K562 (cell line): ENCODE measurements at regions not wholly inside any gene's neighbourhood (a gene's known extent, or its start where the extent isn't known, plus 50 kb on each side); places are given as distances from the start of the nearest gene placed in this dataset.

Experiments
- ATAC-seq: fragments of 200-7000 bp; cut with Tn5 transposase; 3 replicates; pipeline ENCODE4 v1.9.1; 2020; ENCODE audit warnings: moderate library complexity
- BruUV-seq: library from RNA; stranded (reverse); fragments of 400-500 nt; replicated peaks from 2 replicates; lab custom pipeline; 2021; lab: Mats Ljungman, UMichigan
- CTCF ChIA-PET: fragments of 300-600 bp; formaldehyde crosslinking; extraction: SDS; loops from one replicate; lab custom pipeline; 2021; ENCODE audit warnings: low intra/inter-chr PET ratio; lab: Yijun Ruan, JAX
- POLR2A ChIA-PET: fragments of 300-600, 350-650 bp; sonication (Branson Sonifier 250); formaldehyde crosslinking; extraction: SDS; loops from one replicate; lab custom pipeline; 2021; ENCODE audit warnings: antibody characterized with exemption, inconsistent platforms; lab: Yijun Ruan, JAX
- DNase-seq, 4 experiments: peaks; one replicate each; pipeline versions ENCODE4 v3.0.0 to v3.0.0-alpha.2; 2011 to 2018; ENCODE audit warnings: low spot score in 3 of 4, mixed read lengths in 3 of 4; ENCODE audit errors: extremely low read depth in 1 of 4
- FAIRE-seq: peaks from 2 replicates; lab custom pipeline; 2011; peaks lifted over from hg19 to GRCh38; lab: Jason Lieb, UNC
- H2AFZ ChIP-seq: 2 replicates; pipeline ENCODE4 v1.6.0; 2011; ENCODE audit warnings: low read depth, low read length, control low read depth, inconsistent platforms
- H3K27ac ChIP-seq: fragments of 200-600 bp; 3 replicates; pipeline ENCODE4 v1.8.0; 2011; ENCODE audit warnings: low read depth, mild to moderate bottlenecking, control low read depth, inconsistent platforms, low read length, moderate library complexity, mixed read lengths; ENCODE audit errors: extremely low read depth
- H3K27me3 ChIP-seq, 2 experiments: fragments of 300-600 bp in 1 of 2; 2 replicates in 1 of 2; 3 replicates in 1 of 2; pipeline versions ENCODE4 v1.6.0 to v1.8.0; 2011; ENCODE audit warnings: inconsistent platforms in 2 of 2, low read length in 2 of 2, mild to moderate bottlenecking in 1 of 2, mixed read lengths in 1 of 2, moderate library complexity in 1 of 2; ENCODE audit not compliant: control insufficient read depth in 2 of 2, insufficient read depth in 2 of 2
- H3K36me3 ChIP-seq: fragments of 300-600 bp; 3 replicates; pipeline ENCODE4 v1.8.0; 2011; ENCODE audit warnings: mild to moderate bottlenecking, low read length, inconsistent platforms; ENCODE audit not compliant: control insufficient read depth, insufficient read depth
- H3K4me1 ChIP-seq, 2 experiments: fragments of 200-600 bp in 1 of 2; replicated peaks in 1 of 2; 2 replicates in 1 of 2; 3 replicates in 1 of 2; pipeline versions ENCODE4 v1.5.1 to v1.8.0; 2011; ENCODE audit warnings: inconsistent platforms in 2 of 2, low read length in 2 of 2, mild to moderate bottlenecking in 1 of 2, mixed read lengths in 1 of 2, moderate library complexity in 1 of 2; ENCODE audit not compliant: control insufficient read depth in 2 of 2, insufficient read depth in 2 of 2
- H3K4me2 ChIP-seq: 2 replicates; pipeline ENCODE4 v1.6.1; 2011; ENCODE audit warnings: low read length, control low read depth, inconsistent platforms, mixed read lengths; ENCODE audit not compliant: insufficient read depth
- H3K4me3 ChIP-seq: fragments of 200-600 bp; sonication (generic), shearing (Covaris generic); 2 replicates; pipeline ENCODE4 v1.5.1; 2016; ENCODE audit warnings: control low read depth, inconsistent platforms
- H3K79me2 ChIP-seq: fragments of 200-600 bp; 3 replicates; pipeline ENCODE4 v1.8.0; 2011; ENCODE audit warnings: low read length, inconsistent platforms; ENCODE audit not compliant: control insufficient read depth, insufficient read depth
- H3K9ac ChIP-seq, 2 experiments: 2 replicates each; pipeline versions ENCODE4 v1.6.0 to v1.6.1; 2011; ENCODE audit warnings: low read depth in 2 of 2, low read length in 2 of 2, control low read depth in 1 of 2, inconsistent platforms in 1 of 2, mild to moderate bottlenecking in 1 of 2, mixed read lengths in 1 of 2; ENCODE audit not compliant: insufficient read depth in 1 of 2
- H3K9me1 ChIP-seq: one replicate; pipeline ENCODE4 v1.6.0; 2011; ENCODE audit warnings: inconsistent platforms, mild to moderate bottlenecking, low read length, moderate library complexity; ENCODE audit not compliant: control insufficient read depth, insufficient read depth
- H3K9me3 ChIP-seq: replicated peaks from 2 replicates; pipeline ENCODE4 v1.5.1; 2011; ENCODE audit warnings: low read depth, low read length, inconsistent platforms; ENCODE audit not compliant: control insufficient read depth, insufficient read depth
- H4K20me1 ChIP-seq: replicated peaks from 2 replicates; pipeline ENCODE4 v1.6.1; 2011; ENCODE audit warnings: low read length, inconsistent platforms, mixed read lengths; ENCODE audit not compliant: control insufficient read depth, insufficient read depth
- CEBPB ChIP-seq: fragments of 450-650 bp; IDR thresholded peaks from 2 replicates; pipeline ENCODE4 v1.6.1; 2016; ENCODE audit warnings: missing genetic modification characterization, missing compliant biosample characterization
- HSF4 ChIP-seq: fragments of 250-450 bp; sonication (Bioruptor Pico); IDR thresholded peaks from 2 replicates; pipeline ENCODE4 v2.1.2; 2022; ENCODE audit warnings: mild to moderate bottlenecking, moderate library complexity, borderline replicate concordance
- RCOR1 ChIP-seq, 2 experiments: IDR thresholded peaks; 2 replicates each; pipeline ENCODE4 v1.6.1; 2012; ENCODE audit warnings: low read depth in 2 of 2, low read length in 2 of 2, borderline replicate concordance in 1 of 2, improper control_type of control experiment in 1 of 2
- TARDBP ChIP-seq: fragments of 450-650 bp; IDR thresholded peaks from 2 replicates; pipeline ENCODE4 v1.6.1; 2016
- TEAD1 ChIP-seq, 2 experiments: fragments of 450-650 bp in 1 of 2; sonication (generic) in 1 of 2; formaldehyde crosslinking; IDR thresholded peaks; 2 replicates each; pipeline versions ENCODE4 v1.4.0 to v1.8.0; 2020 to 2022; ENCODE audit warnings: mild to moderate bottlenecking in 2 of 2, missing genetic modification reagents in 1 of 2
- TRIM25 ChIP-seq: fragments of 450-650 bp; IDR thresholded peaks from 2 replicates; pipeline ENCODE4 v1.7.0; 2016; ENCODE audit warnings: borderline replicate concordance
- TRIM28 ChIP-seq: fragments of 450-650 bp; IDR thresholded peaks from 2 replicates; pipeline ENCODE4 v1.6.1; 2017
- ZNF280B ChIP-seq: fragments of 250-450 bp; sonication (Bioruptor Pico); IDR thresholded peaks from 2 replicates; pipeline ENCODE4 v1.5.1; 2021; ENCODE audit warnings: mild to moderate bottlenecking
- ZNF41 ChIP-seq: fragments of 250-450 bp; sonication (Bioruptor Pico); conservative IDR thresholded peaks from 2 replicates; pipeline ENCODE4 v1.4.0; 2020; ENCODE audit warnings: mild to moderate bottlenecking
- ZNF449 ChIP-seq: fragments of 250-450 bp; sonication (Bioruptor Pico); IDR thresholded peaks from 2 replicates; pipeline ENCODE4 v1.8.0; 2022; ENCODE audit warnings: moderate library complexity, mild to moderate bottlenecking, inconsistent platforms
- ZNF830 ChIP-seq: fragments of 250-450 bp; sonication (Bioruptor Pico); IDR thresholded peaks from 2 replicates; pipeline ENCODE4 v1.5.0; 2021; ENCODE audit warnings: mild to moderate bottlenecking
- WGBS: fragments of 100-300 bp; shearing (Covaris generic); methylation state at CpG from one replicate; pipeline ENCODE4 v1.1.6; 2016; ENCODE audit warnings: low coverage, mixed read lengths; ENCODE audit not compliant: insufficient coverage; ENCODE audit errors: missing lambda C conversion rate; 5-methylcytosine and 5-hydroxymethylcytosine counted together
- in situ Hi-C: fragments of 300-500 bp; cut with MboI; formaldehyde crosslinking; loops from 4 replicates; pipeline ENCODE4 v1.15.0; 2018; ENCODE audit warnings: inconsistent platforms, mixed read lengths
- intact Hi-C: fragments of 100-400 bp; cut with micrococcal nuclease; formaldehyde crosslinking; loops from 2 replicates; pipeline ENCODE4 v1.14.2; 2022

GRCh38 chr3:78476076-78476475 is 1291.7 kb downstream of the ROBO1 start:
- no peaks in the 10 kb centered on the region for H4K20me1 ChIP-seq
- H3K4me2 ChIP-seq = no peak overlapping the region
- TF ChIP-seq ZNF280B (CRISPR knock-in tag) (no peak), ZNF830 (no peak), CEBPB (no peak), HSF4 (no peak)
- H3K9me1 ChIP-seq = no peaks in the 10 kb centered on the region
- CTCF ChIA-PET = no interaction called here
- BruUV-seq = no TSS peak
- WGBS = 0% methylated on average over 3 of the region's 3 CpGs
- H3K79me2 ChIP-seq = no peaks in the 10 kb centered on the region
- POLR2A ChIA-PET = no interaction called here
- DNase-seq = no peak
- no peak overlapping the region for H2AFZ ChIP-seq
- H3K36me3 ChIP-seq = no peaks in the 10 kb centered on the region
- no peak for FAIRE-seq
- intact Hi-C loops (no loop called here), in situ Hi-C loops (no loop called here)
- no peaks in the 10 kb centered on the region for H3K27me3 ChIP-seq
- H3K27ac ChIP-seq = no peak overlapping the region
- H3K9ac ChIP-seq = no peak overlapping the region
- H3K4me1 ChIP-seq = no peaks in the 10 kb centered on the region
- H3K9me3 ChIP-seq = no peaks in the 10 kb centered on the region
- no peak for ATAC-seq
- no peak overlapping the region for H3K4me3 ChIP-seq

GRCh38 chr3:78481050-78481449 is 1286.7 kb downstream of the ROBO1 start:
- no peaks in the 10 kb centered on the region for H3K27me3 ChIP-seq
- DNase-seq (no peak), FAIRE-seq (no peak), ATAC-seq (no peak)
- H3K27ac ChIP-seq = no peak overlapping the region
- H2AFZ ChIP-seq = no peak overlapping the region
- in situ Hi-C loops (no loop called here), intact Hi-C loops (no loop called here)
- ChIA-PET POLR2A (no interaction called here), CTCF (no interaction called here)
- H3K4me3 ChIP-seq = no peak overlapping the region
- BruUV-seq = no TSS peak
- H3K9me3 ChIP-seq = no peaks in the 10 kb centered on the region
- H3K9me1 ChIP-seq = no peaks in the 10 kb centered on the region
- no peaks in the 10 kb centered on the region for H4K20me1 ChIP-seq
- TF ChIP-seq TRIM25 (no peak), ZNF449 (CRISPR knock-in tag) (no peak), TRIM28 (no peak), RCOR1 (IDR thresholded peaks at IDR 0.05; ENCODE audit: borderline replicate concordance in 1 of 2, low read depth in 2 of 2, low read length in 2 of 2) (no peak), TEAD1 (CRISPR knock-in tag; IDR thresholded peaks at IDR 0.05) (no peak), ZNF41 (CRISPR knock-in tag) (no peak), TARDBP (no peak)
- H3K4me1 ChIP-seq = no peaks in the 10 kb centered on the region
- no peak overlapping the region for H3K9ac ChIP-seq
- H3K36me3 ChIP-seq = no peaks in the 10 kb centered on the region
- H3K79me2 ChIP-seq = no peaks in the 10 kb centered on the region
- H3K4me2 ChIP-seq = no peak overlapping the region
- WGBS = 0% methylated on average over 10 of the region's 11 CpGs
